GM20000 (cell line): ENCODE measurements at regions not wholly inside any gene's neighbourhood (a gene's known extent, or its start where the extent isn't known, plus 50 kb on each side); places are given as distances from the start of the nearest gene placed in this dataset.

Experiments used
- DNase-seq: peaks from one replicate; pipeline ENCODE4 v3.0.0; 2012; ENCODE audit warnings: low spot score
- TF ChIP-seq, protein P1 (sequence below): IDR thresholded peaks from 2 replicates; pipeline ENCODE4 v1.5.1; 2012; ENCODE audit warnings: mild to moderate bottlenecking, control low read depth; ENCODE audit errors: extremely low read depth, missing control alignments

DNA sequence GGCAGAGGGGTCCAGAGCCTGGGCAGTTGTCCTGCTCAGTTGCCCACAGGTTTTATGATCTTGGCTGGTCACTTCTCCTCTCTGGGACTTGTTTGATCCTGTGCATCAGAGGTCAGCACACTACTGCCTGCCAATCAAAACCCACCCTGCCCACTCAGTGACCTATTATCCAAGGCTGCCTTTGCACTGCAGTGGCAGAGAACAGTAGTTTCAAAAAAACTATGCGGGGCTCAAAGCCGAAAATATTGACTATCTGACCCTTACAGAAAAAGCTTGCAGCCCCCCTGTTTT, 218.2 kb downstream of the CYP26B1 start:
- TF ChIP-seq, protein P1, sequence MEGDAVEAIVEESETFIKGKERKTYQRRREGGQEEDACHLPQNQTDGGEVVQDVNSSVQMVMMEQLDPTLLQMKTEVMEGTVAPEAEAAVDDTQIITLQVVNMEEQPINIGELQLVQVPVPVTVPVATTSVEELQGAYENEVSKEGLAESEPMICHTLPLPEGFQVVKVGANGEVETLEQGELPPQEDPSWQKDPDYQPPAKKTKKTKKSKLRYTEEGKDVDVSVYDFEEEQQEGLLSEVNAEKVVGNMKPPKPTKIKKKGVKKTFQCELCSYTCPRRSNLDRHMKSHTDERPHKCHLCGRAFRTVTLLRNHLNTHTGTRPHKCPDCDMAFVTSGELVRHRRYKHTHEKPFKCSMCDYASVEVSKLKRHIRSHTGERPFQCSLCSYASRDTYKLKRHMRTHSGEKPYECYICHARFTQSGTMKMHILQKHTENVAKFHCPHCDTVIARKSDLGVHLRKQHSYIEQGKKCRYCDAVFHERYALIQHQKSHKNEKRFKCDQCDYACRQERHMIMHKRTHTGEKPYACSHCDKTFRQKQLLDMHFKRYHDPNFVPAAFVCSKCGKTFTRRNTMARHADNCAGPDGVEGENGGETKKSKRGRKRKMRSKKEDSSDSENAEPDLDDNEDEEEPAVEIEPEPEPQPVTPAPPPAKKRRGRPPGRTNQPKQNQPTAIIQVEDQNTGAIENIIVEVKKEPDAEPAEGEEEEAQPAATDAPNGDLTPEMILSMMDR = no peak
- no peak for DNase-seq

DNA sequence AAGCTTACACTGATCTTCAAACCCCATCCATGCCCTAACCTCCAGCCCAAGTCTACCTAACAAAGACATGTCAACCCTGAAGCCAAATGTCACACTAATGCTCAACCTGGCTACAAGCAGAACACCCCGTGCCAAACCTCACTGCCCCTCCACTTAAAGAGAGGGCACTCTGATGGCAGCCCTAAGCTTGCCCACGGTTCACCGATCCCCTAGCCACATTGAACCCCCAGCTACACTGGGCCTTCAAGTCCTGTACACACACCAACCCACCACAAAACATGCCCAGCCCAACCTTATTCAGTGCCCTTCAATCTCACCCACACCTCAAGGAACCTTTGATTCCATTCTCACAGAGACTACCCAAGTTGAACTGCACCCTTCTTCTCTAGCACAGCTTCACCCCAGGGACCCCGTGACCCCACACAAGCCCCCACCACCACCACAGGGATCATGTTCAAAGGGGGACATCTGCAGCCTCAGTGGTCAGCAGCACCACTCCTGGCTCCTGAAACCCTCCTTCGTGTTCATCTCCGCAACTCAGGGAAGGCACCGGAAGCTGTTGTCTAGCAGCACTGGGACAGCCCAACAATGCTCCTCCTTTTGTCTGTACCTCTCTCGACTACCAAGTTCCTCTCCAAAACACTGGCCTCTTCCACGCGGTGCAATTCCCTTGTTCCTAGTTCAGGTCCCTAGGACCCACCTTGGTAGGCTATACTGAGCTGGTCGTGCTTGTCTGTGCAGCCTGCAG, 218.8 kb downstream of the CYP26B1 start:
- DNase-seq = no peak
- TF ChIP-seq, protein P1 = no peak

DNA sequence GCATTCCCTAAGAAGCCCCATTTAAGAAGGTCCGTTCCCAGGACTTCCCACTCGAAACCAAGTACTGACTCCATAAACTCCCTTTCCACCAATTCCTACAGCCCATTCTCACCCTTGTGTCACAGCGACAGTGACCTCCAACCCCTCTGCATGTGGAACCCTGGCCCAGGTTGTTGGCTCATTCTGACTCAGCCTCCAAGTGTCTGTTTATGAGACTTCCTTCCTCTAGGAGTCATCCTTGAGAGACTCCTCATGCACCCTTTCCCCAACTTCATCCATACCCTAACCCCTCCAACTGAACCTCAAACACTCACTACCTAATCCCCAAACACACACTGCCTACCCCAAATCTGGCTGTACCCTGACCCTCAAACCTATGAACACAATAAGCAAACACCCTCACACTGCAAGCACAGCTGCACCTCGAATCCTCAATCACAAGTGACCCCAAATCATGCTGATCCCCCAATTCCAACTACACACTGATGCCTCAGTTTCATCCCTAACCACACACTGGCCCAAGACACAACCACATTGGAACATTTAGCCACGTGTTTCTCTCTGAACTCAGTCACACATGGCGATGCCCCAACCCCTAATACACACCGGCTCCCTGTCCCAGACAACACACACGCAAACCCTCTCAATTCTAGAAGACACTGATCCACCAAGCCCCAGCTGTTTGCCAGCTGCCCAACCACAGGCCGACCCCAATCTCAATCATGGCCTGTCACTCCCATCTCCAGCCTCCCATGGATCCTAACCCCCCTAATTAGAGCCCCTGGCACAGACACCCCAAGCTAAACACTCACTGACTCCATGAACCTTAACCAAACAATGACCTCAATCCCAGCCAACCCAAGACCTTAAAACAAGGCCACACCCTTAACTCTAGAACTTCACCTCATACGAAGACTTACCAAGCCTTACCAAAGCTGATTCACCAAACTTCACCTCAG, 219.6 kb downstream of the CYP26B1 start:
- no peak for DNase-seq
- TF ChIP-seq, protein P1 = no peak

DNA sequence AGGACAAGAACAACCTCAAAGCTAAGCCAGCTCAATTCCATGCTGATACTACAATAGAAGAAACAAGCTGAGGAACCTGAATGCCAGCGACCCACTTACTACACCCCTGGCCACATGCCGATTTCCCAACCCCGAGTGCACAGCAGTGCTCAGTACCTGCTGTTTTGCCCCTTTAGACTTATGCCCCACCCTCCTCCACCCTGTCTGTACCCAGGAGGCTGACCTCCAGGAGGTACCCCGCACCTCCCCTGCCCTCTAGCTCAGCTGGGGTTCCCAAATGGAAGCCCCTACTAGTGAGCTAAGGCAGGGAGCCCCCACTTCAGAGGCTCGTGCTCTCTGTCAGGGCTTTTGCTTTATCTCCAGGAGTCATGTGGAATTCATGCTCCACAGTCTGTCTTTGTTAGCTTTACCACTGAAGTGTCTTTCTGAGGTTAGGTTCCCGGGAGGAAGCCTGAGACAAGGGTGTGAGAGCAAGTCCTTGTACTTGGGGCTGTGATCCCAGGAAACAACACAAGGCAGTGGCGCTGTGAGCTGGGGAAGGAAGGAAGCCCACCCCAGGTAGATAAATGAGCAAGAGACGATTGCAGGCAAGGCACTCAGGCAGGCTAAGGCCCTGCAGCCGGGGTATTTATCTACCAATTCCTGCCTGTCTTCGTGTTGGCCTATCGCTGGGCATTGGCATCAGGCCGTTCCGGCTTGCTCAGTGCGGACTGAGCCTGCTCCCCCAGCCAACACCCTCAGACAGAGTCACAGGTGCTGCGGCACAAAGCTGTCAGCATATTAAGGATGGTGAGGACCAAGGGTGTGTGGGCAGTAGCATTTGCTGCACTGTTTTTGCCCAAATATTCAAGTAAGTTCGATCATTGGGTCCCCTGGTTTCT, 220.5 kb downstream of the CYP26B1 start:
- no peak for DNase-seq
- TF ChIP-seq, protein P1 = no peak

DNA sequence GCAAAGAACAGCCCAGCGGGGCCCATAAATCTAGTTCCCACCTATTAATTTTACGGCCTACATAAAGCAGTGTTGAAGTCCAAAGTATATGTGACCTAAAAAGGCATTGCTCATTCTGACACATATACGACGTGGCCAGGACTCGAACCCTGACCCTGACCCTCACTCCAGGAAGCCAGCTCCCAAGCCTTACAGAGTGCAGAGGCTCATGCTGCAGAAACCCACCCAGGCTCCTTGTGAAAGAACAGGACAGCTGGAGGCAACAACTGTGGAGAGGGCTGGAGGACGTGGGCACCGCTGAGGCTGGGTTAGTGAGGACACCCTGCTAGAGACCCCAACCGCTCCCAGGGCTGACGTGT, 221.6 kb downstream of the CYP26B1 start:
- TF ChIP-seq, protein P1 = no peak
- DNase-seq = no peak

DNA sequence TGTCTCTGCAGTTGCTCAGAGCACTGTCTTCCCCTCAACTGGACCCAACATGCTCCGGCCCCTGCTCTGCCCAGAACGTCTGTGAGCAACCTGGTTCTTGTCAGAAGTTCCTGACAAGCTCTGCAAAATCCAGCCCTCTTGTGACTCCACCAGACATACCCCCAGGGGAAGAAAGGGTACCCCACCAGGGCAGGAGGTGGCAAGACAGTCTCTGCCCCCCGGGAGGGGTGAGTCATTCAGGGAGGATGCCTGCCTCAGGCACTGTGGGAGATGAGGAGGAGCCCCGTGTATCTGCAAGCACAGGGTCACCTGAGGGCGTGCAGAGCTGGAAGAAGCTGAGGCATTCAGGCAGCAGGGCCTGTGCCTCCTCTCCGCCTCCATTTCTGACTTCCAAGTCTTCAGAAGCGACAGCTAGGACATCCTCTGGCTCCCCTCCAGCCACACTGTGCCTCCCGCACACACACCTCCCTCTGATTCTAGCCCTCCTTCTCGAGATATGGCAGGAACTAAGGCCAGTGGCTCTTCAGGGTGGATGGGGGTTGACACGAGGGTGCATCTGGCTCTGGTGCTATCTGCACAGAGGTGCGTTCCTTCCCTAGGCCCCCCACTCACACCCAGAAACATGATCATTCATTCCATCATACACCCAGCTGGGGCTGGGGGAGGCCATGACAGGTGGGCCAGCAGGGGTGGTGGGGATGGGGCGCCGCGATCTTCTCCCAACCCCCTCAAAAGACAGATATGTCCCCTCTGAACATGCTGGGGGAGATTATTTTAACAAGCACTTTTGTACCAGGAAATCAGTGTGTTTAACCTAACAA, 222.2 kb downstream of the CYP26B1 start:
- TF ChIP-seq, protein P1 = no peak
- no peak for DNase-seq
